LNCAP (cell line): ENCODE measurements at regions not wholly inside any gene's neighbourhood (a gene's known extent, or its start where the extent isn't known, plus 50 kb on each side); places are given as distances from the start of the nearest gene placed in this dataset.

Experiments used
- TF ChIP-seq, protein P1 (sequence below): fragments of 450-650 bp; IDR thresholded peaks from 2 replicates; pipeline ENCODE4 v1.5.1; 2017; ENCODE audit warnings: mild to moderate bottlenecking

DNA sequence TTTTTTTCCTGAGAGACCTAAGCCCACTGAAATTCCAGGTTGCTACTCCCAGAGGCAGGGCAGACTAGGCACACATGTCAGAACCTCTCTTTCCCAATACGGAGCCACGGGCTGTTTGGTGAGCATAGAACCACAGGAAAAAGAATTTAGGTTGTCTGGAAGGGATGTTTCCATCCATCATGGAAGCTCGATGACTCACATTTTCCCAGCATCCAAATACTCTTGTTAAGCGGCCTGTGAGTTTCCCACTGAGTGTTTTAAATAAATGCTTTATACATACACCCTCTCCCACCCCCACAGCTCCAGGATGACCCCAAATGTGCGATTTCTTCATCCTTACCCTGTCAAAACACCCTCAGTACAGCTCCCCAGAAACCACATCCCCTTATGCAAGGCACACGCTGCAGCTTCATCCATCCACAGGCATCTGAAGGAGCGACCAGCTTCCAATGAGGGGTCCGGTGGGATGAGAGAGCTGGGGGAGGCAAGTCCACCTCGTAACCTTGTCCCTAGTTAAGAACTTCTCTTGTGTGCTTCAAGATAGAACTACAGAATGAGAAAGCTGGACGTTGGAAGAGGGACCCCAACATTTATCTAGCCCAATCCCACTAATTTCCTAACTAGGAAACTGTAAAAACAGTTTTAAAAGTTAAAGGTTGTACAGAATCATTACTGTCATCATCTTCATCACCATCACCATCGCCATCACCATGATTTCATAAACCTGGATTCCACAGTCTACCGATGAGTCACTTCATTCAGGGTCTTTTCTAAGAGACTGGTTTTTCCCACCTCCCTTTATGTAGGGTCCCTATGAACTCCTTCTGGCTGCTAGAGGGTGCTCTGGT is 63.5 kb upstream of the FZD7 start:
- TF ChIP-seq, protein P1, sequence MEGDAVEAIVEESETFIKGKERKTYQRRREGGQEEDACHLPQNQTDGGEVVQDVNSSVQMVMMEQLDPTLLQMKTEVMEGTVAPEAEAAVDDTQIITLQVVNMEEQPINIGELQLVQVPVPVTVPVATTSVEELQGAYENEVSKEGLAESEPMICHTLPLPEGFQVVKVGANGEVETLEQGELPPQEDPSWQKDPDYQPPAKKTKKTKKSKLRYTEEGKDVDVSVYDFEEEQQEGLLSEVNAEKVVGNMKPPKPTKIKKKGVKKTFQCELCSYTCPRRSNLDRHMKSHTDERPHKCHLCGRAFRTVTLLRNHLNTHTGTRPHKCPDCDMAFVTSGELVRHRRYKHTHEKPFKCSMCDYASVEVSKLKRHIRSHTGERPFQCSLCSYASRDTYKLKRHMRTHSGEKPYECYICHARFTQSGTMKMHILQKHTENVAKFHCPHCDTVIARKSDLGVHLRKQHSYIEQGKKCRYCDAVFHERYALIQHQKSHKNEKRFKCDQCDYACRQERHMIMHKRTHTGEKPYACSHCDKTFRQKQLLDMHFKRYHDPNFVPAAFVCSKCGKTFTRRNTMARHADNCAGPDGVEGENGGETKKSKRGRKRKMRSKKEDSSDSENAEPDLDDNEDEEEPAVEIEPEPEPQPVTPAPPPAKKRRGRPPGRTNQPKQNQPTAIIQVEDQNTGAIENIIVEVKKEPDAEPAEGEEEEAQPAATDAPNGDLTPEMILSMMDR: no peak

DNA sequence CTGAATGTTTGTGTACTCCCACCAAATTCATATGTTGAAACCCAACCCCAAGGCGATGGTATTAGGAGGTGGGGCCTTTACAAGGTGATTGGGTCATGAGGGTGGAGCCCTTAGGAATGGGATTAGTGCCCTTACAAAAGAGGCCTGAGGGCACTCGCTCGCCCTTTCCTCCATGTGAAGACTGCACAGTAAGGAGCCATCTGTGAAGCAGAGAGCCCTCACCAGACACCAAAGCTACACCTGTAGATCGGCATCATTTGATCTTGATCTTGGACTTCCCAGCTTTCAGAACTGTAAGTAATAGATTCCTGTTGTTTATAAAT is 62.9 kb upstream of the FZD7 start:
- TF ChIP-seq, protein P1: no peak

DNA sequence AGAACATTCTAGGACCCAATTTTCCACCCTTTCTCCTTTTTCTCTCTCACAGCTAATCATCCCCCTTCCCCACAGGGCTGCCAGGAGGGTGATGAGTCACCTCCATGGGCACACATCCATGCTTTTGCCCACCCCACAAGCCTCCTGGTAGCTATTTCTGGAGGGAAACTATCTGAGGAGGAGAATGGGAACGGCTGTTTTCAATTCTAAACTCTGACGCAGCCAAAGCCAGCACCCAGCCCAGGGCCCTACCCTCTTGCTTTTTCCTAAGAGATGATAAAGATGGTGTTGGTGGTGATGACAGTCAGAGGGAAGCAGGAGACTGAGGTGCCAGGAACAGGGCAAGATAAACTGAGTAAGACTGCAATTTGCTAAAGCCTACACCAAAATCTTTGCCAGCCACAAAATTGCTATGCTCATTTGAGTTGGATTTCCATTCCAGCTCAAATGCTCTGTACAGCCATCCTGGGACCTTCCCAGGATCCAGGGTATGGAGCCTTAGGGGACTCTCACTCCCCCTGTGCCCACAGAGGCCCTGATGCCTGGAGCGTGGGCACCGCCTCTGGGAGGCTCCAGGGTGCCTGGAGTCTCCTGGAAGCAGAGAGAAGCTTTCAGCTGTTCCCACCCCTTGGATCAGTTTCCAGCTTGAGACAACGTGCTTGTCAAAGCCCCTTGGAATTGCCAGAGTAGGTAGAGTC is 62.0 kb upstream of the FZD7 start:
- TF ChIP-seq, protein P1: no peak

DNA sequence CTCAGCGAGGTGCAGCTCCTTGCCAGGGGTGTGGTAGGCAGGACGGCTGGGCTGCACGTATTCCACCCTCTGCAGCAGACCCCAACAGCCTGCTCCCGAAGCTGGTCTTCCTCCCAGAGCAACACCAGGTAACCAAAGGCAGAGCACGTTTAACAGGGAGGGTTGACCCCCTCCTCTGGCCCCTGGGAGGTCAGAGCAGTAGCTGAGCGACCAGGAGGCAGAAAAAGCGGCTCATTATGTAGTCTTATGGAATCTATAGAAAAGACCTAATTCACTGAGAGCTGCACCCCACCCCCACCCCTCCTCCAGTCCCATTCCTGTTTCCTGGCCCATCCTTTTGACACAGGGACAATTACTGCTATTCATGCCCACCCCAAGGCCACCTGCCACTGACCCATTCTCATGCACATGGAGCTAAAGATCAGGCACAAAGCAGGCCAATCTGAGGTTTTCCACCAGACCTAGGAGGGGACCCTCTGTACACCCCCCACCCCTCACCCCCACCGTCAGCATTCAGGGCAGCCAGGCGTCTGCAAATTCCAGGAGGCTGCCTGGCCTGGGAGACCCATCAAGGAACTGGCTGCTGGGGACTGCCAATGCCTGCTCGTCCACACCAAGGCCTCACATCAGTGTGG is 60.9 kb upstream of the FZD7 start:
- TF ChIP-seq, protein P1: no peak

DNA sequence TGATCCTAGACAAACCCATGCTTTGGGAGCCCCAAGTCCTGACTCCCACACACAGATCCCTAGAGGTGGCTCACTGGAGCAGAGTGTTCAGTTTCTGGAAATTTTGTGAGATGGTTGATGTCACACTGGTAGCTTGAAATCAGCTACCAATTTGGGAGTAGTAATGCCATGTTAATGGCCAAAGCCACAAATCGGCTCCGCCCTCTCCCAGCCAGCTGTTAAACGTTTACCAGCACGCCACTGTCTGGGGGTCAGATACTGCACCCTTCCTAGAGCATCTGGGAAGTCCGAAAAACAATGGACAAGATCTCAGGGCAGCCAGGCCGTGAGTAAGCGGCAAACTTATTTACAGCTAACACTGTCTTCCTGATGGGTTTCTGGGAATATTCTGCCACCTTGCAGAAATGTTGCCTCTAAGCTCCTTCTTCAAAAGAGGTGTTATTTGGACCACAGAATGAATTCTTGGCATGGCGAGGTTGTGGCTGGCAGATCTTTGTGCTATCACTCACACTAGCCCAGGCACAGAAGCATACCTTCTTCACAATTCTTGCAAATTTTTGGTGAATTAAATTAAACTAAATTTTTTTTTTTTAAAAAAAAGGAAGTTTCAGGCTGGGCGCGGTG is 60.2 kb upstream of the FZD7 start:
- TF ChIP-seq, protein P1: no peak

DNA sequence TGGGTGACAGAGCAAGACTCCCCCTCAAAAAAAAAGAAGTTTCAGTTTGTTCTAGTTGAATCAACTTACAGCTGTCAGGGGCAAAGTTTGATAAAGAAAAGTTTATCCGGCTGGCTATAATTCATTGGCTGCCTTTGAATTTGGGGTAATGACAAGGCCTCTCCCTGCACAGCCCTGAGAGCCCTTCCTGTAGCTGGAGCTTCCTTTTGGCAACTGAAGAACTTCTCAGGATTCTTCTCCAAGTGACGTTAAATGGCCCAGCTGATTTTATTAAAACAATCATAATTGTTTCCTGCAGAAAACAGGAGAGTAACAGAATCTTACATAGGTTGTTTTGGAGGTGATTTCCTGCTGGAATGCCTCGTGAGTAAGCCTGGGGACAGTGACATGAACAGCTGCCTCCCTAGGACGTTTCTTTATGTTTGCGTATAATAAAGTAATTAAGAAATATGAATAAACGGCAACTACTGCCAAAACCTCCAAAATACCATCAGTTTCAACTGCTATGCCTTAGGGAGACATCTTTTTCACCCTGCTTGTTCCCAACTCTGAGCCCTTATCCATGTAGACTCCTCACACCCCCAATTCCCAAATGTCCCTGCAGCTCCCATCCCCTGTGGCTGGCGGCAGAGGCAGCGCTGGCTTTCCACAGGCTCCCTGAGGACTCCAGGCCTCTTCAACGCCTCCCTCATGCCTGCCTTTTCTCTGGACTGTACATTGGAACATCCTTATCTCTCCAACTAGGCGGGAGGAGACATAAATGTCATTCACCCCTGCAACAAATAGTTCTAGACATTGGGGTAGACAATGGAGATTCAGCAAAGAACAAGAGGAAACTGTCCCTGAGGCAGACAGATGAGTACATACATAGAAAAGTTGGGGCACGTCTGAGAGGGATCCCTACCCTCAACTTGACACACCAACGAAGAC is 59.2 kb upstream of the FZD7 start:
- TF ChIP-seq, protein P1: no peak
